ENCODE measurements at regions not wholly inside any gene's neighbourhood (a gene's known extent, or its start where the extent isn't known, plus 50 kb on each side); places are given as distances from the start of the nearest gene placed in this dataset.

DNA sequence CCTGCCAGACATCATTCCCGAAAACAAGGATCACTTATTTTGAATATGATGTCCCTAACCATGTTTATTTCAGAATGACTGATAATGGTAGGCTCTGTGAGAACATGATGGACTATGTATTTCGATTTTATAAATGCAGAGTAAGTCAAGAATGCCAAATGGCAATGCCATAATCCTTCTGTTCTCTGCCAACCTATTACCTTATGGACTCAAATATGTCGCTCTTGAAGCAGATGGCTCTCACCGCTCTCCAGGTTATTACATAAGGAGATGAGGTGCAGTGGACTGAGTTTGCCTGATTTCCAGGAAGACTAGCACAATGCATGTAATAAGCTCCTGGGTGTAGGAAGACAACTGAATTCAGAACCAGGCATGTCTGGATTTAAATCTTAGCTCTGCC, 227.2 kb downstream of the BTG1 start:
- TF ChIP-seq, protein P1, sequence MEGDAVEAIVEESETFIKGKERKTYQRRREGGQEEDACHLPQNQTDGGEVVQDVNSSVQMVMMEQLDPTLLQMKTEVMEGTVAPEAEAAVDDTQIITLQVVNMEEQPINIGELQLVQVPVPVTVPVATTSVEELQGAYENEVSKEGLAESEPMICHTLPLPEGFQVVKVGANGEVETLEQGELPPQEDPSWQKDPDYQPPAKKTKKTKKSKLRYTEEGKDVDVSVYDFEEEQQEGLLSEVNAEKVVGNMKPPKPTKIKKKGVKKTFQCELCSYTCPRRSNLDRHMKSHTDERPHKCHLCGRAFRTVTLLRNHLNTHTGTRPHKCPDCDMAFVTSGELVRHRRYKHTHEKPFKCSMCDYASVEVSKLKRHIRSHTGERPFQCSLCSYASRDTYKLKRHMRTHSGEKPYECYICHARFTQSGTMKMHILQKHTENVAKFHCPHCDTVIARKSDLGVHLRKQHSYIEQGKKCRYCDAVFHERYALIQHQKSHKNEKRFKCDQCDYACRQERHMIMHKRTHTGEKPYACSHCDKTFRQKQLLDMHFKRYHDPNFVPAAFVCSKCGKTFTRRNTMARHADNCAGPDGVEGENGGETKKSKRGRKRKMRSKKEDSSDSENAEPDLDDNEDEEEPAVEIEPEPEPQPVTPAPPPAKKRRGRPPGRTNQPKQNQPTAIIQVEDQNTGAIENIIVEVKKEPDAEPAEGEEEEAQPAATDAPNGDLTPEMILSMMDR (IDR thresholded peaks at IDR 0.05), result no peak
- TF ChIP-seq, protein P2, sequence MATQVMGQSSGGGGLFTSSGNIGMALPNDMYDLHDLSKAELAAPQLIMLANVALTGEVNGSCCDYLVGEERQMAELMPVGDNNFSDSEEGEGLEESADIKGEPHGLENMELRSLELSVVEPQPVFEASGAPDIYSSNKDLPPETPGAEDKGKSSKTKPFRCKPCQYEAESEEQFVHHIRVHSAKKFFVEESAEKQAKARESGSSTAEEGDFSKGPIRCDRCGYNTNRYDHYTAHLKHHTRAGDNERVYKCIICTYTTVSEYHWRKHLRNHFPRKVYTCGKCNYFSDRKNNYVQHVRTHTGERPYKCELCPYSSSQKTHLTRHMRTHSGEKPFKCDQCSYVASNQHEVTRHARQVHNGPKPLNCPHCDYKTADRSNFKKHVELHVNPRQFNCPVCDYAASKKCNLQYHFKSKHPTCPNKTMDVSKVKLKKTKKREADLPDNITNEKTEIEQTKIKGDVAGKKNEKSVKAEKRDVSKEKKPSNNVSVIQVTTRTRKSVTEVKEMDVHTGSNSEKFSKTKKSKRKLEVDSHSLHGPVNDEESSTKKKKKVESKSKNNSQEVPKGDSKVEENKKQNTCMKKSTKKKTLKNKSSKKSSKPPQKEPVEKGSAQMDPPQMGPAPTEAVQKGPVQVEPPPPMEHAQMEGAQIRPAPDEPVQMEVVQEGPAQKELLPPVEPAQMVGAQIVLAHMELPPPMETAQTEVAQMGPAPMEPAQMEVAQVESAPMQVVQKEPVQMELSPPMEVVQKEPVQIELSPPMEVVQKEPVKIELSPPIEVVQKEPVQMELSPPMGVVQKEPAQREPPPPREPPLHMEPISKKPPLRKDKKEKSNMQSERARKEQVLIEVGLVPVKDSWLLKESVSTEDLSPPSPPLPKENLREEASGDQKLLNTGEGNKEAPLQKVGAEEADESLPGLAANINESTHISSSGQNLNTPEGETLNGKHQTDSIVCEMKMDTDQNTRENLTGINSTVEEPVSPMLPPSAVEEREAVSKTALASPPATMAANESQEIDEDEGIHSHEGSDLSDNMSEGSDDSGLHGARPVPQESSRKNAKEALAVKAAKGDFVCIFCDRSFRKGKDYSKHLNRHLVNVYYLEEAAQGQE (IDR thresholded peaks at IDR 0.05; ENCODE audit: insufficient read depth in 1 of 2, low read depth in 2 of 2, low read length in 1 of 2), result no peak
- no peak for TF ChIP-seq POLR2AphosphoS5 (IDR thresholded peaks at IDR 0.05; ENCODE audit: low read depth, low read length)
- TF ChIP-seq TCF7L2 (IDR thresholded peaks at IDR 0.05; ENCODE audit: low read depth, low read length), result no peak
